Right lobe of liver (tissue), 4 donors: ENCODE measurements at regions not wholly inside any gene's neighbourhood (a gene's known extent, or its start where the extent isn't known, plus 50 kb on each side); places are given as distances from the start of the nearest gene placed in this dataset.

ENCODE experiments used
- POLR2A ChIP-seq: fragments of 450-650 bp; IDR thresholded peaks from one replicate; pipeline ENCODE4 v1.6.1; 2017; ENCODE audit warnings: antibody characterized with exemption, mild to moderate bottlenecking
- TF ChIP-seq, protein P1 (sequence below), 4 donors: fragments of 200-600 bp in 3 of 4; fragments of 450-650 bp in 1 of 4; IDR thresholded peaks; one replicate each; pipeline versions ENCODE4 v1.5.1 to v1.8.0; 2016 to 2022; ENCODE audit warnings: antibody characterized with exemption in 4 of 4, mild to moderate bottlenecking in 2 of 4
- donor health status: DM: no; HTN: no; CAD: no.
- donor health status: DM: no; HTN: no; CAD: no.
- donor health status: DM: no; HTN: yes; CAD: no.

DNA sequence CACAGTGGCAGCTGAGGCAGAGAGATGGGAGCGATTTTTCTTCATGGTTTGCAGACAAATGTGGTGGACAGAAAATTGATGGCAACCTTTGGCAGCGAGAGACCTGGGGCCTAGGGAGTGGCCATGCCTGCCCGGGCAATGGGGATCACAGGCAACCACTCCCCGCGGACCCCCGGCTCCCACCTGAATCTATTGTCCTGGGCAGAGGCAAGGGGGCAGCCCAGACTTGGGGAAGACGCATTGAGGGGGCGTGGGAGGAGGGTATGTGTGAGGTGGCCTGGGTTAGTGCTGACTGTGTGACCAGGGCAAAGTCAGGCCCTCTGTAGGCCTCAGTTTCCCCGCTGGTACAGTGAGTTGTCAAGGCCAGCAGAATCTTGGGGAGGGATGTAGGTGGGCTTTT lies 53.6 kb upstream of the BLCAP start:
- TF ChIP-seq, protein P1, sequence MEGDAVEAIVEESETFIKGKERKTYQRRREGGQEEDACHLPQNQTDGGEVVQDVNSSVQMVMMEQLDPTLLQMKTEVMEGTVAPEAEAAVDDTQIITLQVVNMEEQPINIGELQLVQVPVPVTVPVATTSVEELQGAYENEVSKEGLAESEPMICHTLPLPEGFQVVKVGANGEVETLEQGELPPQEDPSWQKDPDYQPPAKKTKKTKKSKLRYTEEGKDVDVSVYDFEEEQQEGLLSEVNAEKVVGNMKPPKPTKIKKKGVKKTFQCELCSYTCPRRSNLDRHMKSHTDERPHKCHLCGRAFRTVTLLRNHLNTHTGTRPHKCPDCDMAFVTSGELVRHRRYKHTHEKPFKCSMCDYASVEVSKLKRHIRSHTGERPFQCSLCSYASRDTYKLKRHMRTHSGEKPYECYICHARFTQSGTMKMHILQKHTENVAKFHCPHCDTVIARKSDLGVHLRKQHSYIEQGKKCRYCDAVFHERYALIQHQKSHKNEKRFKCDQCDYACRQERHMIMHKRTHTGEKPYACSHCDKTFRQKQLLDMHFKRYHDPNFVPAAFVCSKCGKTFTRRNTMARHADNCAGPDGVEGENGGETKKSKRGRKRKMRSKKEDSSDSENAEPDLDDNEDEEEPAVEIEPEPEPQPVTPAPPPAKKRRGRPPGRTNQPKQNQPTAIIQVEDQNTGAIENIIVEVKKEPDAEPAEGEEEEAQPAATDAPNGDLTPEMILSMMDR (IDR thresholded peaks at IDR 0.05): no peak
- TF ChIP-seq POLR2A: no peak
